Astrocyte of the cerebellum (primary cell): ENCODE measurements at regions not wholly inside any gene's neighbourhood (a gene's known extent, or its start where the extent isn't known, plus 50 kb on each side); places are given as distances from the start of the nearest gene placed in this dataset.

Source experiments
- DNase-seq: peaks from one replicate; pipeline ENCODE4 v3.0.0-alpha.2; 2011; ENCODE audit warnings: low read depth
- H3K4me3 ChIP-seq: 2 replicates; pipeline ENCODE4 v1.5.1; 2011; ENCODE audit warnings: mild to moderate bottlenecking, low read depth, low read length, moderate library complexity
- in situ Hi-C: cut with HindIII; loops from 2 replicates; pipeline ENCODE4 v1.10.0; 2017; ENCODE audit warnings: low sequenced_read_pairs
- TF ChIP-seq, protein P1 (sequence below): IDR thresholded peaks from 2 replicates; pipeline ENCODE4 v1.5.1; 2012; ENCODE audit warnings: low read length, low read depth, moderate library complexity, mild to moderate bottlenecking; ENCODE audit errors: missing control alignments

DNA sequence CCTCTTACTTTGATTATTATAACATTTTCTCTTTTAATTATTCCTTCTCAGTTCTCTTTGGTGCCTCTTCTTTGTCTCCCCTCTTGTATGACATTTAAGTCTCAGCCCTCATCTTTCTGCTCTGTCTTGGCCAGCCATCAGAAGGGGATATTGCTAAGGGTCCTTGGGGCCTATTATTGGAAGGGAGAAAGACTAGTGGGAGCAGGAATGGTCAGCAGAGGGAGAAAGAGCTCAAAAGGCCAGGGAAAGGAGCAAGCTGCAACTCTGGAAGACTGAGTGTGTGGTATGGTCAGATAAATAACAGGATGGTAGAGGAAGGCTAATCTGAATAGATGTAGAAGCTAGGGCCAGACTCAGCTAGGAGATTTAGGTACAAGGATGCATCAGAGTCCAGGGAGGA is 336.9 kb downstream of the TDRD3 start:
- no peak overlapping the region for H3K4me3 ChIP-seq
- no peak for DNase-seq
- TF ChIP-seq, protein P1, sequence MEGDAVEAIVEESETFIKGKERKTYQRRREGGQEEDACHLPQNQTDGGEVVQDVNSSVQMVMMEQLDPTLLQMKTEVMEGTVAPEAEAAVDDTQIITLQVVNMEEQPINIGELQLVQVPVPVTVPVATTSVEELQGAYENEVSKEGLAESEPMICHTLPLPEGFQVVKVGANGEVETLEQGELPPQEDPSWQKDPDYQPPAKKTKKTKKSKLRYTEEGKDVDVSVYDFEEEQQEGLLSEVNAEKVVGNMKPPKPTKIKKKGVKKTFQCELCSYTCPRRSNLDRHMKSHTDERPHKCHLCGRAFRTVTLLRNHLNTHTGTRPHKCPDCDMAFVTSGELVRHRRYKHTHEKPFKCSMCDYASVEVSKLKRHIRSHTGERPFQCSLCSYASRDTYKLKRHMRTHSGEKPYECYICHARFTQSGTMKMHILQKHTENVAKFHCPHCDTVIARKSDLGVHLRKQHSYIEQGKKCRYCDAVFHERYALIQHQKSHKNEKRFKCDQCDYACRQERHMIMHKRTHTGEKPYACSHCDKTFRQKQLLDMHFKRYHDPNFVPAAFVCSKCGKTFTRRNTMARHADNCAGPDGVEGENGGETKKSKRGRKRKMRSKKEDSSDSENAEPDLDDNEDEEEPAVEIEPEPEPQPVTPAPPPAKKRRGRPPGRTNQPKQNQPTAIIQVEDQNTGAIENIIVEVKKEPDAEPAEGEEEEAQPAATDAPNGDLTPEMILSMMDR, result no peak
- in situ Hi-C loops, result no loop called here

- TF ChIP-seq, protein P1, result no peak
- H3K4me3 ChIP-seq, result no peak overlapping the region
- in situ Hi-C loops, result no loop called here
- DNase-seq, result no peak
Measured at GRCh38 chr13:60727140-60727539, 330.1 kb downstream of the TDRD3 start.

GRCh38 chr13:60721063-60721462 is 324.0 kb downstream of the TDRD3 start:
- DNase-seq, result no peak

DNA sequence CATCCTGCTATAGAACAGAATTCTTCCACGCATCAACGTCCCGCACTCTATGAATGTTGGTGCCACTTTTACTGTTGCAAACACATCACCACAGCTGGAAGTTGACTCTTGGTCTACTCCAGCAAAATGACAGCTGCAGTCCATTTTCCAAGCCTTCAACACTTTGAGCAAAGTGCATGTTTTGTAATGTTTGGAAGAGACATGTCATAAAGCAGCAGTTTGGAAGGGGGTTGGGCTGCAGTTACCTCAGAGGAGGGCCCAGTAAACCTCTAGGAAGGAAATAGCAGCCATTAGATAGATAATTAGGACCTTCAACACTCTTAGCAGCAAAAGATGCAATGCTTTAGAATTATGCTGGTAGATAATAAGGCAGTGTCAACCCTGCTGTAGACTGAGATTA is 323.6 kb downstream of the TDRD3 start:
- no peak for DNase-seq
- H3K4me3 ChIP-seq, result no peak overlapping the region
- in situ Hi-C loops, result no loop called here
- TF ChIP-seq, protein P1, result no peak

More at GRCh38 chr13:60721063-60721462, 324.0 kb downstream of the TDRD3 start:
- in situ Hi-C loops, result no loop called here
- TF ChIP-seq, protein P1, result no peak
- no peak overlapping the region for H3K4me3 ChIP-seq

- H3K4me3 ChIP-seq, result no peak overlapping the region
- DNase-seq, result no peak
- in situ Hi-C loops, result no loop called here
- TF ChIP-seq, protein P1, result no peak
Measured at GRCh38 chr13:60716313-60716712, 319.3 kb downstream of the TDRD3 start.

DNA sequence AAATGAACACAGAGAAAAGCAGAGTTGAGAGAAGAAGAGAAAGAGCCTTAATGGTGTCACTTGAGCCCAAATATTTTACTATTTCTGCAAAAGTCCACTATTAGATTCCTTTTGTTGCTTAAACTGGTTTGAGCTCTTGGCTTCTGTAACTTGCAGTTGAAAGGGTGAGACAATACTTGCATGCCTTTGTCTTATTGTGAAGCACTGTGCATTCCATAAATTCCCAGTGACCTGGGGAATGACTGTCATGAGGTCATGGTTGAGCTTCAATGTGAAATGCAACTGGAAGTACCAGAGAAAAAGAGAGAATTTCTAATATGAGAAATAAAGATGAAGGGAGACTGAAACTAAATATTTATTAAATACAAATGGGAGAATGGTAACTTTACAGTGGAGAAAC is 310.9 kb downstream of the TDRD3 start:
- TF ChIP-seq, protein P1, result no peak
- DNase-seq, result no peak
- in situ Hi-C loops, result no loop called here
- H3K4me3 ChIP-seq, result no peak overlapping the region

- DNase-seq, result no peak
- in situ Hi-C loops, result no loop called here
- no peak overlapping the region for H3K4me3 ChIP-seq
- TF ChIP-seq, protein P1, result no peak
Measured at GRCh38 chr13:60701895-60702294, 304.9 kb downstream of the TDRD3 start.
